Left colon (tissue), 2 donors: ENCODE measurements at regions not wholly inside any gene's neighbourhood (a gene's known extent, or its start where the extent isn't known, plus 50 kb on each side); places are given as distances from the start of the nearest gene placed in this dataset.
"Not testable (repeated sequence)": the region's sequence is repeated elsewhere in the genome, so short reads cannot be mapped to it uniquely, and the experiment has no call there.

Source experiments
- ATAC-seq: fragments of 200-7000 bp; cut with Tn5 transposase; one replicate; pipeline ENCODE4 v1.9.1; 2020; ENCODE audit warnings: mild to moderate bottlenecking, moderate library complexity
- DNase-seq, 2 donors: peaks; one replicate each; pipeline ENCODE4 v3.0.0-alpha.2; 2020
- intact Hi-C, 2 donors: fragments of 100-400 bp; cut with DNase I in 1 of 2; cut with micrococcal nuclease in 1 of 2; formaldehyde crosslinking; loops; one replicate each; pipeline versions ENCODE4 v1.11.2 to v1.14.0; 2022; cut with DNase I, micrococcal nuclease
- donor health status: DM: no; HTN: no; CAD: no.
- donor health status: DM: yes; HTN: yes; CAD: no.

DNA sequence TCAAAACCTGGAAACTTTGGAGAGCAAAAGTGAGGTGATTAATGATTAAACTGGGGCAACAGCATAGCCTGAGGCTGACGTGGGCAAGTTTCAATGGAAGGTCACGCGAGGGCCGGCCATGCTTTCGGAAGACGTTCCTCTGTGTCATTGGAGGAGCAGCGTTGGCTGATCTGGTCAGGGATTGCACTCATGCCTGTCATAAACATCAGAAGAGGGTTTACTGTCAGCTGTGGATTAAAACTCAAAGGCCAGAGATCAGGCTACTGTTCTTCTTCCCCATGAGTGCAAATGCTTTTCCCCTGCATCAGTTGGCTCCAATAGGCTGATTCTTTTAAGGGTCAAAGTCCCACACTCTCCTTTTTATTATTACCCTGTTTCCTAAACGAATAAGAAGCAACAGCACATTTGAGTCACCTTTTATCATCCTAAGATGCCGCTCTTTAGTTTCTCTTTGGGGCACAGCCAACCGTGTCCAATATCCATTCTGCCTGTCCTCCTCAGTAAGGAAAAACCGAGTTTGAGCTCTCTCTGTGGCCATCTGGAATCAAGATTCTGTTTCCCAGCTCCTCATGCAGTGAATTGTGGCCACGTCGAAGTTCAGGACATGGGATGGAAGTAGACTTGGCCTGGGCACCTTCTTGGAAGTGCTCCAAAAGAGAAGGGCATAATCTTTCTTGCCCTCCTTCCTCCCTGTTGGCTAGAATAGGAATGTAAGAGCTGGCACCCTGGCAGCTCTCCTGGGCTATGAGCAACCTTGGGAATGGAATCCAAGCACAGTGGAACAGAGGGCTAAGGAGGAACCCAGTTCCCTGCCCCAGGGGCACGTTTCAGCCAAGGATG lies 62.5 kb upstream of the INSIG1 start:
- ATAC-seq (peak; percentile 37), DNase-seq (no peak)
- intact Hi-C loops: no loop called here

DNA sequence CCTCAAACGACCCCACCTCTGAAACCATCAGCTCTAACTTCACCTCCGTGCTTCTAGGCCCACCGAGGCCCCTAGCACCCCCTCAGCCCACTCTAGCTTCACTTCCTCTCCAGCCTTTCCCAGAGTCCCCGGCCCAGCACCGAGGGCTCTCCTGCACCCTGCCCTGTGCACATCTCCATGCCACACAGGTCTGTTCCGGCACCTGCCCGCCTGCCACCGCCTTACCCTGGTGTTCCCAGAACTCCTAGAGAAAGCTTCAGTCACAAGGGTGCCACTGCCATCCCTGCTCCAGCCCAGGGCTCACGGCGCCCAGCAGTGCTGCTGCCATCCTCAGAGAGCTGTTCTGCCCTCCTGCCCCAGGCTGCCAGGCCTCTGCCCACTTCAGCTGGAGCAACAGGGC lies 61.3 kb upstream of the INSIG1 start:
- intact Hi-C loops: no loop called here
- DNase-seq: no peak
- no peak for ATAC-seq

DNA sequence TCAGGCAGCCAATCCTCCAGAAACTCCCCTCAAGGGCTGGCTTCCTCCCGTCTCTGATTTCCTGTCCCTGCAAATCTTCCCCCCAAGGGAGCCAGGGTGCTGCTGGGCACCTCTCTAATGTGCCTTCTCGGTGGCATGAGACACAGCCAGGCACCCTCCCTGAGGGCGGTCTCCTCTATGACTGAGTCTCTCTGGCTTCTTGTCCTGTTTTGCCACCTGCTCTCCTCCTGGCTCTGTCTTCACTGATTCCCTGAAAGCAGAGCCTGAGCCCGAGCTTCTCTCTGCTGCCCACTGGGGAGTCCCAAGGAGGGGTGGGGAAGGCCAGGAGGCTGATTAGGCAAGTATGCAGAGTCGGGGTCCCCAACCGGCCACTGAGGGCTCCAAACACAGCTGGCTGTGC lies 60.4 kb upstream of the INSIG1 start:
- ATAC-seq (no peak), DNase-seq (no peak)
- intact Hi-C loops: no loop called here

DNA sequence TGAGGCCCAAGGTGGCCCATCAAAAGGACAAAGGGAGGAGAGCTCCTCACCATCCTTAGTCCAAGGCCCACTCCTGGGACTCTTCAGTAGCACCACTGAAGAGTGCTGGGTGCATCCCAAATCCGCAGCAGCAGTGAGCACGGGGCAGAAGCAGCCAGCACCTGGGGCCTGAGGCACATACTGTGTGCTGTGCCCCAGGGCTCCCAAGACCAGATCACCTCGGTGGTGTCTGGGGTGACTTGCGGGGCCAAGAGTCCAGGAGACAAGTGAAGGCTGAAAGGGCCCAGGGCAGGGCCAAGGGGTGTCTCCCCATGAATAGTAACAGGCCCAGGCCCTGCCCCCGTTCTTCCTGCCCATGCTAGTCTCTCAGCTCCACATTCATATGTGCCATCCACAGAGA lies 59.9 kb upstream of the INSIG1 start:
- DNase-seq: no peak
- no peak for ATAC-seq
- intact Hi-C loops: no loop called here

DNA sequence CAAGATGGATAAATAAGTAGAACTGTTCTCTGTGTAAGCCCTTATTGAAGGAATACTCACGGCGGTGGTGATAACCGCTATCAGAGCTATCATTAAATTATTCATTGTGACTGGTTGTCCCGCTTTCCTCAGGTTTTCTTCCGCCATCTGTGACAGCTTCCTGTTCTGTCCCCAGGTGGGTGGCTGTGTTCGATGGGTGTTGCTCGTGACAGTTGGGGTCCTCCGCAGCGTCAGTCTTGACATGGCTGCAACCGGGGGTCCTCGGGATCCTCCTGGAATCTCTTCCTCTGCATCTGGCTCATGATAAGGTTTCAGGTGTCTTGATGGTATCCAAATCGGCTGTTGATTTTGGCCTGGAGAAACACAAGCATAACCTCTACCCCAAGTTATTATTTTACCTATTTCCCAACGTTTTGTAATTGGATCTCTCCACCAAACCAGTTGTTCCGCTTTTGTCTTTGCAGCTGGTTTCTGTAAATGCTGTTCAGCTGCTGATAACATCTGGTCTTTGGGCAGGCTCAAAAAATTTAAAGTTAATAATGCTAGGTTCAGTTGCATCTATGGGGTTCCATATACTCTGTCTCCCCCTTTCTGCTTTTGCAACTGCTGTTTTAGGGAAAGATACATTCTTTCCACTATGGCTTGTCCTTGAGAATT lies 58.1 kb upstream of the INSIG1 start:
- ATAC-seq, DNase-seq, intact Hi-C loops: not testable (repeated sequence)

DNA sequence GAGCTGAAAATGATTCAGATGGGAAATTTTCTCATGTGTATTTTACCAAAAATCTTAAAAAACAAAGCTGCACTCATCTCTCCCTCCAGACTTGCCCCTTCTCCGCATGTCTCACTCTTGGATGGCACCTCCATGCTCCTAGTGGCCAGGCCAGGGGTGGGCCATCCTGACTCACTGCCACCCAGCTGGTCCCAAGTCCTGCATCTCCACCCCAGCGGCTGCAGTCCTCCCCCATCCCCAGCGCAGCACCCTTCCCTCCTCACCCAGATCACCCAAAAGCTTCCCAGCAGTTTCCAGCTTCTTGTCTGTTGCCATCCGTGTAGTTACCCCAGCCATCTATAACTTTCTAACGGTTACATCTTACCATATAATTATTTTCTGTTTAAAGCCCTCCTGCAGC lies 53.0 kb upstream of the INSIG1 start:
- DNase-seq: no peak
- intact Hi-C loops: no loop called here
- ATAC-seq: no peak

DNA sequence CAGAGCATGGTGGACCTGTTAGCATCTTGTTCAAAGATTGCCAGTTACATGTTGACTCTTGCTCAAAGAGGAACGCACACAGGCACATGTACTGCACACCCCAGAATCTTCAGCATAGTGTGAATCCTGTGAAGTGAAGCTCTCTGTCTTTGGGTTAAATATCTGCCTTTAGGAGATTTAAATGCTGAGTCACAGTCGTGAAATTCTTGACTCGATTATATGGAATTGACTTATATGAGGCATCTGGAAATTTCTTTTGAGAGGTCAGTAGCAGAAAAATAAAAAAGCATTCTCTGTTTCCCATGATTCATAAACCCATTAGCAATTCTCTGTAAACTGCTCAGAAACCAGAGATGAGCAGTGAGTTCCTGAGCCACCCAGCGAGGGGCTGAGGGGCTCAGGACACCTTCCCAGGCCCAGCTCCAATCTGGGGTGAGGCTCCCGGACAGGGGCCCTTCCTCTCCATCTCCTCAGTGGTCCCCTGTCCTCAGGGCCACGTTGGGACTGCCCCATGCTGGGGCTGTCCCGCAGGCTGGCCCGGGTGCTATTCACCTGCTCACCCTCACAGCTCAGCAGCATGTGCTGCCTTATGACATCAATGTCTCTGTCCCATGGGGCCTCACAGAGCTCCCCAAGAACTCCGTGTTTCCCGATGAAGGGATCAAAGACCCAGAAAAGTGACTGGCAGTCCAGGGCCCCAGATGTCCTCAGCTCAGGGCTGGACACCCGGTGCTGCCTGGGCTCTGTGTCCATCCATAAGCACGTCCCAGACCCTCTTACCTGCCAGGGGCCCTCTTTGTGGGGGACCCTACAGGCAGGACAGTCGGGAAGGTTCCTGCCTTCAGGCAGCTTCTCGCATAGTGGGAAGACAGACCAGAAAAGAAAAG lies 50.0 kb upstream of the INSIG1 start:
- ATAC-seq (no peak), DNase-seq (no peak)
- intact Hi-C loops: no loop called here
